ENCODE measurements at regions not wholly inside any gene's neighbourhood (a gene's known extent, or its start where the extent isn't known, plus 50 kb on each side); places are given as distances from the start of the nearest gene placed in this dataset.

- DNase-seq = no peak
Observed at GRCh38 chr2:23178396-23178795, 206.6 kb upstream of the KLHL29 start.

- peak in 1 of 2 experiments; percentile 24 for DNase-seq
Observed at GRCh38 chr2:23183733-23184132, 201.2 kb upstream of the KLHL29 start.

- DNase-seq = no peak
Observed at GRCh38 chr2:23198316-23199114, 186.5 kb upstream of the KLHL29 start.

GRCh38 chr2:23199115-23199918 is 185.7 kb upstream of the KLHL29 start:
- DNase-seq = peak; percentile 87 to 92

- DNase-seq = no peak
Observed at GRCh38 chr2:23200068-23200786, 184.8 kb upstream of the KLHL29 start.

- no peak for DNase-seq
Observed at GRCh38 chr2:23200787-23201114, 184.2 kb upstream of the KLHL29 start.

GRCh38 chr2:23203383-23203782 is 181.6 kb upstream of the KLHL29 start:
- DNase-seq = no peak

- no peak for DNase-seq
Observed at GRCh38 chr2:23204685-23205242, 180.2 kb upstream of the KLHL29 start.

GRCh38 chr2:23206650-23207049 is 178.3 kb upstream of the KLHL29 start:
- DNase-seq = no peak

- no peak for DNase-seq
Observed at GRCh38 chr2:23207871-23208270, 177.1 kb upstream of the KLHL29 start.

GRCh38 chr2:23208339-23208738 is 176.6 kb upstream of the KLHL29 start:
- DNase-seq = no peak

GRCh38 chr2:23209059-23209458 is 175.9 kb upstream of the KLHL29 start:
- DNase-seq = no peak

- no peak for DNase-seq
Observed at GRCh38 chr2:23211987-23212583, 172.9 kb upstream of the KLHL29 start.

GRCh38 chr2:23213196-23213595 is 171.8 kb upstream of the KLHL29 start:
- no peak for DNase-seq

- no peak for DNase-seq
Observed at GRCh38 chr2:23215016-23215415, 170.0 kb upstream of the KLHL29 start.

- no peak for DNase-seq
Observed at GRCh38 chr2:23219666-23220065, 165.3 kb upstream of the KLHL29 start.

GRCh38 chr2:23220513-23221094 is 164.4 kb upstream of the KLHL29 start:
- no peak for DNase-seq

- no peak for DNase-seq
Observed at GRCh38 chr2:23221236-23221635, 163.7 kb upstream of the KLHL29 start.

GRCh38 chr2:23221901-23222300 is 163.1 kb upstream of the KLHL29 start:
- DNase-seq = no peak

GRCh38 chr2:23230885-23231284 is 154.1 kb upstream of the KLHL29 start:
- no peak for DNase-seq

- DNase-seq = no peak
Observed at GRCh38 chr2:23231865-23232264, 153.1 kb upstream of the KLHL29 start.

- DNase-seq = no peak
Observed at GRCh38 chr2:23235292-23235691, 149.7 kb upstream of the KLHL29 start.

- no peak for DNase-seq
Observed at GRCh38 chr2:23235736-23236135, 149.2 kb upstream of the KLHL29 start.

Data from NCI-H524 (cell line).